Progenitor cell of endocrine pancreas (in vitro differentiated cells): ENCODE measurements at regions not wholly inside any gene's neighbourhood (a gene's known extent, or its start where the extent isn't known, plus 50 kb on each side); places are given as distances from the start of the nearest gene placed in this dataset.
A peak's percentile ranks its signal among the peaks of the same experiment; 100 is the strongest.
"Not testable (repeated sequence)": the region's sequence is repeated elsewhere in the genome, so short reads cannot be mapped to it uniquely, and the experiment has no call there.

Source experiments
- DNase-seq: peaks from one replicate; pipeline ENCODE4 v3.0.0; 2021; ENCODE audit warnings: low spot score; ENCODE audit not compliant: unreplicated experiment
- H3K27ac Mint-ChIP-seq: 2 replicates; pipeline ENCODE4 v1.8.0; 2021; ENCODE audit warnings: mild to moderate bottlenecking, moderate library complexity, mixed read lengths
- H3K27me3 Mint-ChIP-seq: 2 replicates; pipeline ENCODE4 v1.8.0; 2021; ENCODE audit warnings: mixed read lengths
- H3K36me3 Mint-ChIP-seq: 2 replicates; pipeline ENCODE4 v1.8.0; 2022; ENCODE audit warnings: mixed read lengths; ENCODE audit not compliant: insufficient read depth
- H3K4me1 Mint-ChIP-seq: 2 replicates; pipeline ENCODE4 v1.8.0; 2021; ENCODE audit warnings: low read depth, mixed read lengths
- H3K4me3 Mint-ChIP-seq: 2 replicates; pipeline ENCODE4 v1.8.0; 2021; ENCODE audit warnings: low read depth, mild to moderate bottlenecking, moderate library complexity, mixed read lengths
- H3K9me3 Mint-ChIP-seq: 2 replicates; pipeline ENCODE4 v1.8.0; 2021; ENCODE audit warnings: low read depth, mixed read lengths
- CTCF ChIP-seq: fragments of 200-600 bp; sonication (generic); IDR thresholded peaks from one replicate; pipeline ENCODE4 v1.5.0; 2021; ENCODE audit warnings: antibody characterized with exemption, mild to moderate bottlenecking; ENCODE audit not compliant: unreplicated experiment

DNA sequence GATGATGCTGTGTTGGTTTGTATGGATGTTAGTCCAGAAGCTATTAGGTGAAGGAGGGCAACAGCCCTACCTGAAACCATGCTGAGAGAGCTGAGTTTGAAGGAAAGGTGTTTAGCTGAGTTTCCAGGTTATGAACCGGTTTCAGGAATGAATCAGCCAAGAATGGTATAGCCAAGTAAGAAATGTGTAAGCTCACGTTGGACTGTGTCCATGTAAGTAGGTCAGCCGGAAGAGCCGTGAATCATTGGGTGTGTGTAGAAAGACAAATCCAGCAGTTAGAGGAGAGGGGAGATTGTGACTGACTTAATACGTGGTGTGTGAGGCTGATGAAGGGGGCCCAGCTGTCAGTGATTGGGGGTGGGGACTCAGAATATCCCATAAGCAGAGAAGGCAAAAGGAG is 77.2 kb upstream of the SPIN4 start:
- peaks cover 3% of the 10 kb centered on the region for H3K4me1 Mint-ChIP-seq
- no peak for TF ChIP-seq CTCF
- H3K27me3 Mint-ChIP-seq: no peaks in the 10 kb centered on the region
- peaks cover 10% of the 10 kb centered on the region for H3K9me3 Mint-ChIP-seq
- no peak overlapping the region for H3K4me3 Mint-ChIP-seq
- no peak for DNase-seq
- peaks cover 17% of the 10 kb centered on the region for H3K36me3 Mint-ChIP-seq
- H3K27ac Mint-ChIP-seq: no peak overlapping the region

DNA sequence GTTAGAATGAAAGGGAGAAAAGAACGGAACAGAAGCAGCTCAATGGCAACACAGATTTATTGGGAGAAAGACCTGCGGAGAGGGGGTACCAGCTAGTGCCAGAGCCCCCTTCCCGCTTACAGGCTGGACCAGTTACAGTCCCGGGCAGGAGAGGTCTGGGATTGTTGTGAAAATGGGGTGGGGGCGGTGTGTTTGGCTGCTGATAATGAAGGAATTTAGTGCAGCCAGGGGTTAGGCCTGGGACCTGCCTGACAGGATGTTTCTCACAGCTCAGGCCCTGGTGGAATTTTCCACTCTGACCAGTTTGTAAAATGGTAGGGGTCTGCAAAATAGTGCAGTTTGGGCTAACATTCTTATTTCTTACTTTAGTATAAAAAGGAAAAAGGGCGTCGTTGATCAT is 75.4 kb upstream of the SPIN4 start:
- H3K36me3 Mint-ChIP-seq: peaks cover 13% of the 10 kb centered on the region

GRCh38 chrX:63424063-63424462 is 72.9 kb upstream of the SPIN4 start:
- H3K4me3 Mint-ChIP-seq: no peak overlapping the region

More for the DNA sequence above, 75.4 kb upstream of the SPIN4 start:
- Mint-ChIP-seq H3K27ac (no peak overlapping the region), H3K27me3 (no peaks in the 10 kb centered on the region), H3K9me3 (peaks cover 8% of the 10 kb centered on the region), H3K4me1 (peaks cover 3% of the 10 kb centered on the region), H3K4me3 (peak overlapping the region; percentile 17)
- TF ChIP-seq CTCF: no peak
- DNase-seq: no peak

DNA sequence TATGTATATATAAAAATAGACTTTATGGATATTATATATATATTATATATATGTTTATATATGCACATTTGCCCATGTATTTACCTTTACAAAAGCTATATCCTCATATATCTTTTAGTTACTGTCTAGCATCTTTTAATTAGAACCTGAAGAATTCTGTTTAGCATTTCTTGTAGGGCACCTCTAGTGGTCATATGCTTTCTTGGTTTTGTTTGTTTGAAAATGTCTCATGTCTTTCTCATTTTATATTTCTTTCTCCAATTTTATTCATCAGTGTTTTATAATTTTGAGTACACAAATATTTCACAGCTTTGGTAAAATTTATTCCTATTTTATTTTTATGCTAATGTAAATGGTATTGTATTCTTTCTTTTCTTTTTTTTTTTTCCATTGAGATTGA is 70.3 kb upstream of the SPIN4 start:
- H3K9me3 Mint-ChIP-seq: peaks cover 32% of the 10 kb centered on the region
- H3K27me3 Mint-ChIP-seq: no peaks in the 10 kb centered on the region
- peaks cover 3% of the 10 kb centered on the region for H3K4me1 Mint-ChIP-seq
- DNase-seq: no peak
- H3K36me3 Mint-ChIP-seq: peaks cover 13% of the 10 kb centered on the region
- H3K27ac Mint-ChIP-seq: no peak overlapping the region
- TF ChIP-seq CTCF: peak; percentile 19
- H3K4me3 Mint-ChIP-seq: no peak overlapping the region

More at GRCh38 chrX:63424063-63424462, 72.9 kb upstream of the SPIN4 start:
- DNase-seq: no peak
- H3K36me3 Mint-ChIP-seq: peaks cover 13% of the 10 kb centered on the region
- no peak for TF ChIP-seq CTCF
- H3K27ac Mint-ChIP-seq: no peak overlapping the region
- H3K4me1 Mint-ChIP-seq: peaks cover 3% of the 10 kb centered on the region
- H3K9me3 Mint-ChIP-seq: peaks cover 14% of the 10 kb centered on the region
- no peaks in the 10 kb centered on the region for H3K27me3 Mint-ChIP-seq

DNA sequence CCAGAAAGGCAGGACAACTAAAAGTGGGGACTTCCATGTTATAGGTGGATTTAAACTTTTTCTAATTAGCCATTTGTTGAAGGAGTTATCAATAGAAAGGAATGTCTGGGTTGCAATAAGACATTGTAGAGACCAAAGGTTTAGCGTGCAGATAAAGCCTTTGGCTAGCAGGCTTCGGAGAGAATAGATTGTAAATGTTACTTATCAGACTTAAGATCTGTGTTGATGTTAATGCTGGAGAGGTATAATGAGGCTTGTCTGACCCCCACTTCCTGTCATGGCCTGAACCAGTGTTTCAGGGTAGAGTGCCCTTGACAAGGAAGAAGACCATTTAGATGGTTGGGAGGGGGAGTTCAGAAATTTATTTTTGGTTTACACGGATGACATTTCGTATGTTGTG is 67.1 kb upstream of the SPIN4 start:
- H3K4me1 Mint-ChIP-seq: no peaks in the 10 kb centered on the region
- DNase-seq: no peak
- H3K27ac Mint-ChIP-seq: no peak overlapping the region
- no peaks in the 10 kb centered on the region for H3K27me3 Mint-ChIP-seq
- H3K4me3 Mint-ChIP-seq: no peak overlapping the region
- peaks cover 30% of the 10 kb centered on the region for H3K9me3 Mint-ChIP-seq
- no peak for TF ChIP-seq CTCF
- peaks cover 4% of the 10 kb centered on the region for H3K36me3 Mint-ChIP-seq

DNA sequence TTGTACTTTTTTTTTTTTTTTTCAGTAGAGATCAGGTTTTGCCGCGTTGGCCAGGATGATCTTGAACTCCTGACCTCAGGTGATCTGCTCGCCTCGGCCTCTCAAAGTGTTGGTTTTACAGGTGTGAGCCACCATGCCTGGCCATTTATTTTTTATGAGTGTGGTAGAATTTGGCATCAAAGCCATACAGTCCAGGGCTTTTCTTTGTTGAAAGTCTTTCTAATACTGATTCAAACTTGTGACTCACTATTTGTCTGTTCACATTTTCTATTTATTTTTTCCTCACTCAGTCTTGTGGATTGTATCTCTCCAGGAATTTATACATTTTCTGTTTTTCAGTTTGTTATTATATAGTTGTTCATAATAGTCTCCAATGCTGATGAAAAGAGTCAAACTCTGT is 66.5 kb upstream of the SPIN4 start:
- Mint-ChIP-seq H3K4me1 (no peaks in the 10 kb centered on the region), H3K4me3 (no peak overlapping the region), H3K9me3 (peaks cover 32% of the 10 kb centered on the region), H3K27ac (no peak overlapping the region), H3K27me3 (no peaks in the 10 kb centered on the region), H3K36me3 (peaks cover 2% of the 10 kb centered on the region)
- DNase-seq: no peak
- TF ChIP-seq CTCF: no peak

DNA sequence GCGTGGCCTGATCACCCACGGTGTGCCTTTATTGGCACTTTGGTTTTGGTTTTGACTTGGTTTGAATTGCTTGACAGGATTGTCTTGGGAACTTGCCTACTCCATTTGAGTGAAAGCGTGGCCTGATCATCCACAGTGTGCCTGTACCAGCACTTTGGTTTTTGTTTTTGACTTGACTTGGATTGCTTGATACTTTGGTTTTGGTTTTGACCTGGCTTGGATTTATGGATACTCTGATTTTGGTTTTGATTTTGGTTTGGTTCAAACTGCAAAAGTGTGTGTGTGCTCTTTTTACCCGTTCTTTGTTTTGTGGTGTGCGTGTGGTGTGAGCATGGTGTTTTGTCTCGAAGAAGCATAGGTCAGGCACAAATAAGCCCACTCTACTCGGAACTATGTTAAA is 58.8 kb upstream of the SPIN4 start:
- H3K4me3 Mint-ChIP-seq, DNase-seq, H3K27ac Mint-ChIP-seq, H3K36me3 Mint-ChIP-seq, H3K27me3 Mint-ChIP-seq, H3K4me1 Mint-ChIP-seq: not testable (repeated sequence)
- peaks cover 36% of the 10 kb centered on the region for H3K9me3 Mint-ChIP-seq
